ENCODE measurements at regions not wholly inside any gene's neighbourhood (a gene's known extent, or its start where the extent isn't known, plus 50 kb on each side); places are given as distances from the start of the nearest gene placed in this dataset.

DNA sequence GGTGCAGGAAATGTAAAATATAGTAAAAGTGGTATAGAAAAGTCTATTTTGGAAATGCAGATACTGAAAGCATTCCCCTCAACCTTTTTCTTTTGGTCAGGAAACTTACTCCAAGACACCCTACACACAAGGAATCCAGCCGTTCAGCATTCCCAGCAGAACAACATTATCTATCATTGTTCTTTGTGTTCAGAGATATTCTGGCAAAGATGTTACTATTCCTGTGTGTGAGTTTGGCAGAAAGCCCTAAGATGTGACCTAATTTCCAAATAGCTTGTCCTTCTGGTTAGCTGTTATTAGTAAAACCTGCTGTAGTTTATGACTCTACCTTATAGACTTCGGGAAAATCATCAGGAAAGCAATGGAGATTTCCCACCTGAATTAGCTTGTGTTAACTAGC, 78.1 kb upstream of the PELI1 start:
- DNase-seq = peak; percentile 47

DNA sequence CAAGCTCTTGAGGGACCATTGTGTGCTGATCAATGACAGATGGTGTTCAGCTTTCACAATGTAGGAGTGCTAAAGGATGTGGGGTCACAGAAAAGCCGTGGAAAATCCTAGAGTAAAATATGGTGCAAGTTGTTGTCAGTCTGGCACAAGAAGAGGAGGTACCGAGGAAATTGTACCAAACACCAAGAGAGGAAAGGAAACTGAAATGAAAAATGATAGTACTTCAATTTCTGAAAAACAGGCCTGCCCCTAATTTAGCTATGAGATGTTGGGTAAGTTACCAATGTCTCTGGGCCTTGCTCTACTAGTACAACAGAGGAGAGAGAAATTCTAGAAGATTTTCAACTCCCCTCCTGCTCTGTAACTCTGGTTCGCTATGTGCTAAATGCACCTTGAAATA, 78.8 kb upstream of the PELI1 start:
- DNase-seq = no peak

DNA sequence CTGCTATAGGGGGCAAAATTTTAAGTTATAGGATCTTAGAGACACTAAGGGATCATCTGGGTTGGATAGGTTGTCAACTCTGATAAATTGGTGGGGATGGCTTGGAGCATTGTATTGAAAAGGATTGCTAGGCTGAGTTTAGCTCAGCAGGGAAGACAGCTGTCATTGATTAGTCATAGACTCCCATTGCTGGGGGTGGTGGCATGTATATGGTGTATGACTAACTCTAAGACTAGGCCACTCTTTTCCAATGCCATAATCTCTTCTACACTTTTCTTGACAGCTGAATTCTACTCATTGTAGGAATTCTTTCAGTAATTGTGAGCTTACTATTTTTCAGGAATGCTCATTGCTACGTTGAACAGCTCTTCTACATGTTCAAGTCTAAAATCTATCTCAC, 81.3 kb upstream of the PELI1 start:
- no peak for DNase-seq

DNA sequence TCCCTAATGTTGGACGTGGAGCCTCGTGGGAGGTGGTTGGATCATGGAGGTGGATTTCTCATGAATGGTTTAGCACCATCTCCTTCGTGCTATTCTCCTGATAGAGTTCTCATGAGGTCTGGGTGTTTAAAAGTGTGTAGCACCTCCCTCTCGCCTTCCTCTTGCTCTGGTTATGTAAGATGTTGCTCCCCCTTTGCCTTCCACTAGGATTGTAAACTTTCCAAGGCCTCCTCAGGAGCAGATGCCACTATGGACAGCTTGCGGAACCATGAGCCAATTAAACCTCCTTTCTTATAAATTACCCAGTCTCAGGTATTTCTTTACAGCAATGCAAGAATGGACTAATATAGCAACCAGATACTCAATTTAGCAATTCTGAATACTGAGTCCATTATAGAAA, 82.4 kb upstream of the PELI1 start:
- DNase-seq = no peak

DNA sequence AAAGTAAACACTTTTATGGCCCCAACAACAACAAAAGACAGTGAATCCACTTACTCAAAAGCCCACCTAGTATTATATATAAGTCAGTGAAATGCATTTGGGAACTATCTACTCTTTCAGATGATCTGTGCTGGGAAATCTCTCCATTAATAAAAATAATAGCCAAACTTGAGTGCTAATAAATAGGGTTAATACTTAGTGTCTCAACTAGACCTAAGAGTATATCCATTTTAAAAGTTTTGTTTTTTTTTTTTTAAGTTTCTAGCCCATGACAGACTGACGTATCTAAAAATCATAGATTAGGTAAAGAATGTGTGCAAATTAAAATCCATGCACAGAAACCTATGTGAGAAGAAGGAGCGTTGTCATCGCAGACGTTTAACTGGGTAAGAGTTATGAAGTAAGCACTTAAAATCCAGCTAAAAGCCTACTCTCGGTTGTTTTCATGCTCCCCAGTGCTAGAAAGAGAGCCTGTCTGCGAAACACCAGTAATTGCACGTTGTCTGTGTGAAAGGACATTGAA, 83.4 kb upstream of the PELI1 start:
- peak; percentile 86 for DNase-seq

DNA sequence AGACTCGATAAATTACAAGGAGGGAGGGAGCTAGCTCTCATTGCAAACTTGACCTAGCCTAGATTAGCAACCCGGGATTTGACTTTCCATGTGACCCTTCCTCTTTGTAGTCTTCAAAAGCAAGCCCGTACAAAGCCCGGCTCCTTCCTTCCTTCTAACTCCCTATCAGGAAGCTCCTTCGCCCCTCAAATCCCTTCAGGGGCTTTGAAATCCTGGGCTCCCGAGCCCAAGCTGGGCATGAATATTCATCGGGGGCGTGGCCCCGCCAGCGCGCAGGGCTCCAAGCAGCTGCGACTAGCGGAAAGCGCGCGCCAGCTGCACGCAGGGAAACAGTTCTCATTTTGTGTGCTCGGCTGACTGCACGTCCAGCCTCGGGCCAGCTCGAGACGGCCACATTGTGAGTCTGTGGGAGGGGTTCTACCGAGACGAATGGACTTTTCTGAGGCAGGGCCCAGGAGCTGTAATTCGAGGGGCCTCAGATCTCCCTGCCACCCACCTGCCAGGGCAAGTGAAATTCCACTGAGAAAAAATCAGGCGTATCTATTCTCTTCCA, 84.0 kb upstream of the PELI1 start:
- DNase-seq = peak; percentile 97

DNA sequence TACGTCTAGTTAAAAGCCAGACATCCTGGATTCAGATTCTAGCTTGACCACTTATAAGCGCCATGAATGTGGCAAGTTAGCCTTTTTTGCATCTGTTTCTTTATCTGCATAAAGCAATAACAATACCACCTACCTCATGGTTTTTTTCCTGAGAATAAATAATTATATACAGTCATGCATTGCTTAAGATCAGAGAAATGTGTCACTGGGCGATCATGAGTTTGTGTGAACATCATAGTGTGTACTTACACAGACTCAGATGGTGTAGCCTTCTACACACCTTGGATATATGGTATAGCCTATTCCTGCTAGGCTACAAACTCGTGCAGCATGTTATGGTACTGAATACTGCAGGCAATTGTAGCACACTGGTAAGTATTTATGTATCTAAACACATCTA, 84.7 kb upstream of the PELI1 start:
- DNase-seq = no peak

DNA sequence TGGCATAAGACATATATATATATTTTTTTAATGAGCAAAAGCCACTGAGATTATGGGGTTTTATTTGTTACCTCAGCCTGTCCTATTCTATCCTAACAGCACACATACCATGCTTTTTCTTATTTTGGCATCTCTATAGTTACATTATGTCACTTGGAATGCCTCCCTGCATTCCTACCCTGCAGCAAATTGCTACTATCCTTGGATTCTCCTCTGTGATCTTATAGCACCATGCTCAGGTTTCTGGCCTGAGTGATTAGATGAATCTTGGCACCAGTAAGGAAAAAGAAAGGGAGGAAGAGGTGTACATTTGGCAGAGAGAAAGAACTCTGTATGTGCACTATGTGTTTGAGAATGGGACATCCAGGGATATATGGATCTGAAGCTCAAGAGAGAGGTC, 86.3 kb upstream of the PELI1 start:
- no peak for DNase-seq

DNA sequence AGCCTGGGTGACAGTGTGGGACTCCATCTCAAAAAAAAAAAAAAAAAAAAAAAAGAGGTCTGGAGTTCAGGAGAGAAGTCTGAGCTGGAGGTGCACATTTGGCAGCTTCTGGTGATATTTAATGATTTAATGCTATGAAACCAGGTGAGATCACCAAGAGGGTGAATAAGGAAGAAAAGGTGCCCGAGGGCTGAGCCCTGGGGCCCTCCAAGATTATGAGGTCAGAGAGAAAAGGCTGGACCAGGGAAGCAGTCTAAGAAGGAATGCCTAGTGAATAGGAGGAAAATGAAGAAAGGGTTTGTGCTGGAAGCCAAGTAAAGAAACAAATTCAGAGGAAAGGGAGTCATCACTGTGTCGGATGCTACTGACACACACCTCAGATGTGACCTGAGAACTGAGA, 88.0 kb upstream of the PELI1 start:
- no peak for DNase-seq

DNA sequence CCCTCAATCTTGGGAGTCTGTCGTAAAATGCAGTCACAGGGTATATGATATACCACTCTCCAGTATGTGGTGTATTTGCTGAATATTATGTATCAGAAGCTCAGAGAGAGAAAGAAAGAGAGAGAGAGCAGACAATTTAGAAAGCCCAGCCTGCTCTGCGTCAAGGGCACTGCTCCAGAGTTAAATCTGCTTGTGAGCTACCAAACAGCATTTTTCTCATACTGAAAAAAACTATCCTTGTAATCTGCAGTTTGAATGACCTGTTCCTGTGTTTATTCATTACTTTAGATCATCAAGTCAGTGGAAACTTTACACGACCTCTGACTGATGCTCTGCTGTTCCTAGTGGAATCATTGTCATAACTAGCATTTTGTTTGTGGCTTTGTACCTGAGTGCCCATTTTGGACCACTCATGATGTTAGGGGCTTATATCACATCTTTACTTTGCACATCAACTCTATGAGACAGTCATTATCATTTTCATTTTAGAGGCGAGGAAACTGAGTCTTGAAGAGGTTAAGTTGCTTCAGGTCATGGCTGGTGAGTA, 89.2 kb upstream of the PELI1 start:
- no peak for DNase-seq

DNA sequence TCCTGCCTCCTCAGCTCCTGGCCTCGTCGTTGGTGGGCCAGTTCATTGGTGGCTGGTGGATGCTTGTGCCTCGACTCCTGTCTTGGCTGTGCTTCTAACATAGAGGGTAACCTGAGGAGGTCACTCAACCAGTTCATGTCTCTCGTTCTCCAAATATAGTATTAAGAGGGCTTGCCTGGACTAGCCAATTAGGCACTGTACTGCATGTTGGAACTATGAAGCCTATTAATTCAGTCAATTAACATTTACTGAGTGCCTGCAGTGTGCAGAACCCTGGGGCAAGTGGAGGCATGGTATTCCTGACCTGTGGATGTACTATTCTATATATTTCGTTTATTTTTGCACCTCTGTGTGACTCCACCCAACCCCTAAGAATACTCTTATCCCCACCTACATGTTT, 89.9 kb upstream of the PELI1 start:
- DNase-seq = peak; percentile 32

DNA sequence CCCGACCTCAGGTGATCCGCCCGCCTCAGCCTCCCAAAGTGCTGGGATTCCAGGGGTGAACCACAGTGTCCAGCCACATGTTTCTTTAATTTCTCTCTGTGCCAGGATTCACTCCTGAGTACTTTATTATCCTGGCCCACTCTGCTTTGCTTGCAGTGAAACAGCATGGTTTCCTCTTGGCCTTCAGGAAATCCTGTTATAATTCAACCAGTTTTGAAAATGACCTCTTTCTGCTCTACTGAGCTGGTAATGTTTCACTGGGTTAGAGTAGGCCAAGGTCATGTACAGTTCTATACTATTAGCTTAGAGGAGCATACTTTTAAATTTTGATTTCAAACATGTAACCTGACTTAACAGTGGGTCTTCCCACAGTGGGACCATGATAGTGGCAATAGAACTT, 90.6 kb upstream of the PELI1 start:
- DNase-seq = no peak

DNA sequence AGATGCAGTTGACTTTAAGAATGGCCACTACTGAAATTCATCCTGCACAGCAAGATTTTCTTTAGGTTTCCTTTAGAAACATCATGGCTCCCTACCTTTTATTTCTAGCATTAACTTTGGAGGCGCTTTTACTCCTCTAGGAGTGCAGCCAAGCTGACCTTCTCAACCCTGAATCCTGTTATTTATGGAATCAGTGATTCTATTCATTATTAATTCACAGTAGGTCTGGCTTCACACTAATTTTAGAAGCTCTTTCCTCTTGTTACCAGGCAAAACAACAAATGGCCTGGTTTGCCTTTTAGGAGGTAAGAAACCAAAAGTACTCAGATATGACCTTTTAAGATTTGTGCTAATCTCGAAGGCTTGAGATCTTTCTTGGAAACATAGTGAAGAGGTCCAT, 93.0 kb upstream of the PELI1 start:
- no peak for DNase-seq

DNA sequence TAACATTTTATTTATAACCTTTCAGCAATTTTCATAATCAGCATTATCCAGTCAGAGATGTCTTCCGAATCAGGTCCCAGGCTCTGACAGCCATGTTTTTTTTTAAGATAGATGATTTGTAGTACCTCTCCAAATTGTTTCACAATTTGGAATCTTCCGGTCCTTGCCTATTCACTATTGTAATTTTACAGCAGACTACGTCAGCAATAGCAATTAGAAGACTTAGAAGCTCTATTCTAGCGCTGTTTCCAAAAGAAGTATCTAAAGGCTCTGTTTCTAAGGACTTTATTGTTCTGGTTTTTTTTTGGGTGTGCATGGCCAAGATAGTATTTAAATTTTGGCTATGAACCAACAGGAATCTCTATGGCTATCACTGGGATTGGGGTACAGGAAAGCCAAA, 94.6 kb upstream of the PELI1 start:
- DNase-seq = no peak

DNA sequence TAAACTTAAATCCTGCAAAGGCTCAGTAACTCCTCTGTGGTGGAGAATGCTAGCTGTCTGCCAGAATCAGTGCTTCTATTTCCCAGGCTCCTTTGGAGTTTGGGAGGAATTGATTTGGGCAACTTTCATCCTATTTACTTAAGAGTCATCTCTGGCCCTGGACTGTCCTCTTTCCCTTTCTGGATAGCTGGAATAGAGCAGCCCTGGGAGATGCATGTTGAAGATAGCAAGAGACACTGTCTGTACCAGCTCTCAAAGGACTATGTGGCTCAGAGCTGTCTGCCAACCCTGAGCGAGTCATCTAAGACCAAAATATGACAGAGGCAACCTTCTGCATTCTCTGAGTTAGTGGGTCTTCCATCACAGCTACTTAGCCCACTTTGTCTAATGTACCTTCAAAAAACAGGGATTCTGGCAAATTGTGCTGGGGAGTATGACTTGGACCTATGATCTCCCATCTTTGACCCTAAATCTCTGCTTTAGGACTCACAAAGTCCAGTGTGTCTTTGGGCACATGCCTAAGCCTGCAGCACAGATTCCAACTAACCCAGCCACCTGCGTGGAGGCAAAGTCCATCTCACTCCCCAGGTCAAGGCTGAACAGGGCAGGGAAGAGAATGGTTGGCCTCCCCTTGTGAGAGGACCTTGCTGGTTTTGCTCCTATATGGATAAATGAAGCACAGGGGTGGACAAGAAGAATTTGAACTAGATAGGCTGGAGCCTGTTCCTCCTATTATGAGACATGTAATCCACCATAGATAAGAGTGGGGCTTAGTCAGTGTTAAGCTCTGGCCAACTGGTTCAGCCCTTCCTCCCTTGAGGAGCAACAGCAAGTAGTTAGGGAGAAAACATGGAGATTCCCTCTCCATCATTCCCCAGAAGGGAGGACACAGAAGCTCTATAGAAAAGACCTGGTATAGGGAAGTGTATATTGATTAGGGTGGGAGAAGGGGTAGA, 99.1 kb upstream of the PELI1 start:
- no peak for DNase-seq

DNA sequence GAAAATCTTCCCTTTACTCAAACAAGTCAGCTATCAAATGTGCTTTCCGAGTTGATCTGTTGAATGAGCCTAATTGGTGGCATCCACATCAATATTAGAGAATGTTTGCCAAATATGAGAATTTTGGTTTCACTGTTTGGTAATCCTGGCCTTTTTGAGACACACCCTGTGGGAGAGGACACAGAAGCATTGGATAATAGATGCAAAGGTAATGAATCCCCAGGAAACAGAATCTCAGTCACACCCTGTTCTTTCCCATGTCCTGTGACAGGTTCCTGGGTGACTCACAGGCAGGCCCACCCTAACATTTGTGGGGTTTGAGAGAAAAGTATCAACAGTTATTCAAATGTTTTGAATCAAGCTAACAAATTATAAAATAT, 99.8 kb upstream of the PELI1 start:
- DNase-seq = no peak

DNA sequence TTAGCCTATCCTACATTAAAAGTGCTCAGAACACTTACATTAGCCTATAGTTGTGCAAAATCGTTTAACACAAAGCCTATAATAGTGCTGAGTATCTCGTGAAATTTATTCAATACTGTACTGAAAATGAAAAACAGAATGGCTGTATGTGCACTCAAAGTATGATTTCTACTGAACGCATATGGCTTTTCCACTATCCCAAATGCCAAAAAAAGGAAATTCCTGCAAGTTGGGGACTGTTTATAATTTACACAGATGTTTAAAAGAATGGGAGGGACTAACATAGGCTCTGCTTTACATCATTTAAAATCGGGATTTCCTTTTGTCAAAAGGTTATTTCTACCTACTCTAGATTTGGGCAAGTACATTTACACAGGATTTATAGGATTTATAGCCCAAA, 101.4 kb upstream of the PELI1 start:
- DNase-seq = no peak

DNA sequence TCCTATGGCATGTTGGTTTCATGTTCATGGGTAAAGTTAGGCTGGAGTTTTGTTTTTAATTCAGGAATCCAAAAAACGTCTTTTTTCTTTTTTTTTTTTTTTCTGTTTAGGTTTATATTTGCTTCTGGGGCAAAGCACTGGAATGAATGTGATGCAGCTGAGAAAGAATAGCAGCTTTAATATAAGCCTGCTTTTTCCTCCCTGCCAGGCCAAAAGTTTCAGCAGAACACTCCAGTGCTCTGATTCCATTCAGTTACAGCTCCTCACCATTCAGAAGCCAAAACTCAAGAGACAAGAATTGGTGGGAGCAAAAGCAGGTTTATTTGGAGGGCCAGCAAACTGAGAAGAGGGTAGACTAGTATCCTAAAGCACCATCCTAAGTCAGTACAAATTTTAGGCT, 102.7 kb upstream of the PELI1 start:
- no peak for DNase-seq

DNA sequence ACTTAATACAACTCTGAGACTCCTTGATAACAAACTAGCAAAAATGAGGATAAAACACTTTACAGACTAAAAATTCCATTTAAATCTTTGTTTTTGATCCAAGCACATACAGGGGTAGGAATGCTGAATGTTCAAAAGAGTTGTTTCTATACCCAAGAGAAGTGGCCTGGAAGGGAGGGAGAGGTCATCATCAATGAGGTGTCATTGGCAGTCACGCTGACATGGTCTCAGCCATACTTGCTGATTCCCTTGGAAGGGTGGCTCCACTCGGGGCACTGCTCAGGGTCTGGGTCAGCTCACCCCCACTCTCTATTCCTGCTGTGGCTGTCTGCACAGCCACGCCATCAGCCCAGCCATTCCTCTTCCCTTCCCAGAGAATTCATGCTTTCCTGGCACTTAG, 105.2 kb upstream of the PELI1 start:
- DNase-seq = no peak

DNA sequence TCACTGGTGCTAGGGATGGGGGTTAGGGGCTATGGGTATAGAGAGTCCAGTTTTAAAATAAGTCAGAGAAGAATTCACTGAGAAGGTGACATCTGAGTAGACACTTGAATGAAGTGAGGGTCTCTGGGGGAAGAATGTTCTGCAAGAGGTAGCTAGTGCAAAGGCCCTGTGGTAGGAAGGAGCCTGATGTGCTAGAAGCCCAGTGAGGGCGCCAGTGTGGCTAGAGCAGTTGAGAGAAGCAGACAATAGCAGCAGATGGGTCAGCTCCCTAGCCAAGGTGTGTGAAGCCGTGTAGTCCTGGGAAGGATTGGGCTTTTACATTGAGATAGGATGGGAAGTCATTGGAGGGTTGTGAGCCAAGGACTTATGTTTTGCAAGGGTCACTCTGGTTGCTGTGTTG, 105.8 kb upstream of the PELI1 start:
- DNase-seq = no peak

DNA sequence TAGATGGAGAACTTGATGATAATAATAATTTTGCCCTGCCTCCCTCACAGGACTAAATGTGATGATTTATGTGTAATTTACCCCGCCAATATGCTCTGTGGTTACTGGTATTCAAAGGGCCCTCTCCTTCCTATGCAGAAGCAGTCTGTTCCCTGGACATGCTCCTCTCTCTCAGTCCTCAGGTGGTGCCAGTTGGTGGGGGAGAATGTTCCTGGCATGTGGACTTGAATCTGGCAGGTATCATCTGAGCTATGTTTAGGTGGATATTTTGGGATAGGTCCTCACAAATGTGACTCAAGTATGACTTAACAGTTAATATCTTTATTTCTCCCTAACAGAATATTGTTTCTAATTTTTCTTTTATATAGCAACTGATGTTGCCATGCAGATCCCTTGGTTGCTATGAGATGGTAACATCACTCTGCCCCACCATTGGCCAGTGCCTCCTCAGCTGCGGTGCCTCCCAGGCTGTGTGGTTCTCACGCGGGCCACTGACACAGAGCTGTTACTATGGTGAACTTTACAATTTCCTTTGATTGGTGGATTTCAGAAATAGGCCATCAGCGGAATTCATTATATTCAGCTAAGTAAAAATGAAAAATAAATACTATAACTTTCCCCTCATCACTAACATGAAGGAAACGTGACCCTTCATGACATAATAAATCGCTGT, 106.7 kb upstream of the PELI1 start:
- no peak for DNase-seq

DNA sequence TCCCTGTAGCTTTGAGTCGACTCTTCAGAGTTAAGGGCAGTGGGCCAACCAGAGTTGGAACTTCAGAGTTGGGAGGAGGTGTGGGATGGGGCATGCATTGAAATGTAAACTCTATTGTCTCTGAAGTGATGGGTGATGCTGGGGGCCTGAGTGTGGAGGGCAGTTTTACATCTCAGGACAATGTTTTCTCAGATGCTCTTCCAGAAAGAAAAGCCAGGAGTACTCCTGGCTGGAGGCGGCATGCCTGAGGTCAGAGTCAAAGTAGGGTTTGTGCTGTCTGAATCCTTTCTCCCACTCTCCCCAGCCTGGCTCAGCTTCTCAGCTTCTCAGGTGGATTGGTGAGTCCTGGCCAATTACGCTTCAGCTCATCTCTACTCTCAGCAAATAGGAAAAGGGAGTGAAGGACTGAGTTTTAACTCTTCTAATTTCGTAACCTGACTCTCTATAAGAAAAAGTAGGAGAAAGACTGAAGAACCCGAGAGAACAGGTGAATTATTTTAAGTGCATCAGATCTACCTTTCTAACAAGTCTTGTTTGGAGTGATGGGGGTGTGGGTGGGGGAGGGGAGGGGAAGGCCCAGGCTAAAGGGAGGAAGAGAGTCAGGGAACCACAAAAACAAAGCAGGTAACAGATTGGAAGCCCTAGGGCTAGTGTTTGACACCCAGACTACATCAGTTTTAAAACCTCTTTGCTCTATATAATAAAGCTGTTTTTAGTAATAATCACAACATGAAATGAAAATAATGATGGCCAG, 107.5 kb upstream of the PELI1 start:
- no peak for DNase-seq

Measured in DMS79 treated with DMSO at 0.1 percent for 48 hours (cell line).